K562 (cell line): ENCODE measurements at regions not wholly inside any gene's neighbourhood (a gene's known extent, or its start where the extent isn't known, plus 50 kb on each side); places are given as distances from the start of the nearest gene placed in this dataset.
"Not testable (repeated sequence)": the region's sequence is repeated elsewhere in the genome, so short reads cannot be mapped to it uniquely, and the experiment has no call there.

Experiments
- ATAC-seq: fragments of 200-7000 bp; cut with Tn5 transposase; 3 replicates; pipeline ENCODE4 v1.9.1; 2020; ENCODE audit warnings: moderate library complexity
- BruUV-seq: library from RNA; stranded (reverse); fragments of 400-500 nt; replicated peaks from 2 replicates; lab custom pipeline; 2021; lab: Mats Ljungman, UMichigan
- CTCF ChIA-PET: fragments of 300-600 bp; formaldehyde crosslinking; extraction: SDS; loops from one replicate; lab custom pipeline; 2021; ENCODE audit warnings: low intra/inter-chr PET ratio; lab: Yijun Ruan, JAX
- POLR2A ChIA-PET: fragments of 300-600, 350-650 bp; sonication (Branson Sonifier 250); formaldehyde crosslinking; extraction: SDS; loops from one replicate; lab custom pipeline; 2021; ENCODE audit warnings: antibody characterized with exemption, inconsistent platforms; lab: Yijun Ruan, JAX
- DNase-seq, 4 experiments: peaks; one replicate each; pipeline versions ENCODE4 v3.0.0 to v3.0.0-alpha.2; 2011 to 2018; ENCODE audit warnings: low spot score in 3 of 4, mixed read lengths in 3 of 4; ENCODE audit errors: extremely low read depth in 1 of 4
- FAIRE-seq: peaks from 2 replicates; lab custom pipeline; 2011; peaks lifted over from hg19 to GRCh38; lab: Jason Lieb, UNC
- H2AFZ ChIP-seq: 2 replicates; pipeline ENCODE4 v1.6.0; 2011; ENCODE audit warnings: low read depth, low read length, control low read depth, inconsistent platforms
- H3K27ac ChIP-seq: fragments of 200-600 bp; 3 replicates; pipeline ENCODE4 v1.8.0; 2011; ENCODE audit warnings: low read depth, mild to moderate bottlenecking, control low read depth, inconsistent platforms, low read length, moderate library complexity, mixed read lengths; ENCODE audit errors: extremely low read depth
- H3K27me3 ChIP-seq, 2 experiments: fragments of 300-600 bp in 1 of 2; 2 replicates in 1 of 2; 3 replicates in 1 of 2; pipeline versions ENCODE4 v1.6.0 to v1.8.0; 2011; ENCODE audit warnings: inconsistent platforms in 2 of 2, low read length in 2 of 2, mild to moderate bottlenecking in 1 of 2, mixed read lengths in 1 of 2, moderate library complexity in 1 of 2; ENCODE audit not compliant: control insufficient read depth in 2 of 2, insufficient read depth in 2 of 2
- H3K36me3 ChIP-seq: fragments of 300-600 bp; 3 replicates; pipeline ENCODE4 v1.8.0; 2011; ENCODE audit warnings: mild to moderate bottlenecking, low read length, inconsistent platforms; ENCODE audit not compliant: control insufficient read depth, insufficient read depth
- H3K4me1 ChIP-seq, 2 experiments: fragments of 200-600 bp in 1 of 2; replicated peaks in 1 of 2; 2 replicates in 1 of 2; 3 replicates in 1 of 2; pipeline versions ENCODE4 v1.5.1 to v1.8.0; 2011; ENCODE audit warnings: inconsistent platforms in 2 of 2, low read length in 2 of 2, mild to moderate bottlenecking in 1 of 2, mixed read lengths in 1 of 2, moderate library complexity in 1 of 2; ENCODE audit not compliant: control insufficient read depth in 2 of 2, insufficient read depth in 2 of 2
- H3K4me2 ChIP-seq: 2 replicates; pipeline ENCODE4 v1.6.1; 2011; ENCODE audit warnings: low read length, control low read depth, inconsistent platforms, mixed read lengths; ENCODE audit not compliant: insufficient read depth
- H3K4me3 ChIP-seq: fragments of 200-600 bp; sonication (generic), shearing (Covaris generic); 2 replicates; pipeline ENCODE4 v1.5.1; 2016; ENCODE audit warnings: control low read depth, inconsistent platforms
- H3K79me2 ChIP-seq: fragments of 200-600 bp; 3 replicates; pipeline ENCODE4 v1.8.0; 2011; ENCODE audit warnings: low read length, inconsistent platforms; ENCODE audit not compliant: control insufficient read depth, insufficient read depth
- H3K9ac ChIP-seq, 2 experiments: 2 replicates each; pipeline versions ENCODE4 v1.6.0 to v1.6.1; 2011; ENCODE audit warnings: low read depth in 2 of 2, low read length in 2 of 2, control low read depth in 1 of 2, inconsistent platforms in 1 of 2, mild to moderate bottlenecking in 1 of 2, mixed read lengths in 1 of 2; ENCODE audit not compliant: insufficient read depth in 1 of 2
- H3K9me1 ChIP-seq: one replicate; pipeline ENCODE4 v1.6.0; 2011; ENCODE audit warnings: inconsistent platforms, mild to moderate bottlenecking, low read length, moderate library complexity; ENCODE audit not compliant: control insufficient read depth, insufficient read depth
- H3K9me3 ChIP-seq: replicated peaks from 2 replicates; pipeline ENCODE4 v1.5.1; 2011; ENCODE audit warnings: low read depth, low read length, inconsistent platforms; ENCODE audit not compliant: control insufficient read depth, insufficient read depth
- H4K20me1 ChIP-seq: replicated peaks from 2 replicates; pipeline ENCODE4 v1.6.1; 2011; ENCODE audit warnings: low read length, inconsistent platforms, mixed read lengths; ENCODE audit not compliant: control insufficient read depth, insufficient read depth
- MEIS2 ChIP-seq: fragments of 450-650 bp; IDR thresholded peaks from 2 replicates; pipeline ENCODE4 v1.6.1; 2014; ENCODE audit warnings: mild to moderate bottlenecking; ENCODE audit not compliant: partially characterized antibody
- WGBS: fragments of 100-300 bp; shearing (Covaris generic); methylation state at CpG from one replicate; pipeline ENCODE4 v1.1.6; 2016; ENCODE audit warnings: low coverage, mixed read lengths; ENCODE audit not compliant: insufficient coverage; ENCODE audit errors: missing lambda C conversion rate; 5-methylcytosine and 5-hydroxymethylcytosine counted together
- in situ Hi-C: fragments of 300-500 bp; cut with MboI; formaldehyde crosslinking; loops from 4 replicates; pipeline ENCODE4 v1.15.0; 2018; ENCODE audit warnings: inconsistent platforms, mixed read lengths
- intact Hi-C: fragments of 100-400 bp; cut with micrococcal nuclease; formaldehyde crosslinking; loops from 2 replicates; pipeline ENCODE4 v1.14.2; 2022
- TF ChIP-seq, protein P1 (sequence below): fragments of 450-650 bp; IDR thresholded peaks from 2 replicates; pipeline ENCODE4 v1.6.1; 2016

- H3K27me3 ChIP-seq, POLR2A ChIA-PET, H3K27ac ChIP-seq, H2AFZ ChIP-seq, ATAC-seq, H3K4me1 ChIP-seq, H4K20me1 ChIP-seq, in situ Hi-C loops, H3K9me3 ChIP-seq, BruUV-seq, H3K79me2 ChIP-seq, H3K4me3 ChIP-seq, H3K4me2 ChIP-seq, H3K9ac ChIP-seq, H3K9me1 ChIP-seq, CTCF ChIA-PET, DNase-seq, intact Hi-C loops, FAIRE-seq, H3K36me3 ChIP-seq: not testable (repeated sequence)
- no CpG with 5 or more reads among the region's 3 CpGs for WGBS
- TF ChIP-seq MEIS2, result peak; percentile 24
- TF ChIP-seq, protein P1, sequence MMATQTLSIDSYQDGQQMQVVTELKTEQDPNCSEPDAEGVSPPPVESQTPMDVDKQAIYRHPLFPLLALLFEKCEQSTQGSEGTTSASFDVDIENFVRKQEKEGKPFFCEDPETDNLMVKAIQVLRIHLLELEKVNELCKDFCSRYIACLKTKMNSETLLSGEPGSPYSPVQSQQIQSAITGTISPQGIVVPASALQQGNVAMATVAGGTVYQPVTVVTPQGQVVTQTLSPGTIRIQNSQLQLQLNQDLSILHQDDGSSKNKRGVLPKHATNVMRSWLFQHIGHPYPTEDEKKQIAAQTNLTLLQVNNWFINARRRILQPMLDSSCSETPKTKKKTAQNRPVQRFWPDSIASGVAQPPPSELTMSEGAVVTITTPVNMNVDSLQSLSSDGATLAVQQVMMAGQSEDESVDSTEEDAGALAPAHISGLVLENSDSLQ, result 0 out of 2 replicates have a peak, but pooled peaks have one; percentile 15
Observed at GRCh38 chr2:242113492-242113891, 244.0 kb downstream of the RTP5 start.

DNA sequence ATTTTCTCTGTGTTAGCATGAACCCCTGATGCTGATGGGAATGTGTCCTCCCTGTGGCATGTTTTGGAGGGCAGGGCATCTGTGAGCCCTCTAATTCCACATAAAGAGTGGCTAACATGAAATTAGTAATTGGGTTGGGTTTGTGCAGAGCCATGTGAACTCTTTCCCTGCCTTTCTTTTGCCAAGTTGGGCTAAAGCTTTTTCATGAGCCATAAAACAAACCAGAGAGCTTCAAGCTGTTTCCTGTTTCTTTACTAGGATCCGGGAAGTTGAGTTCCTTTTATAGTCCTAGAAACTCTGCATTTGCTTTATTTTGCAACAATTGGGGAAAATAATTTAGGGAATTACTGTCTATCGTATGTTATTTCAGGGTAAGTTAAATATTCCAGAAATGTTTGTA lies 247.1 kb downstream of the RTP5 start:
- H3K27me3 ChIP-seq, H3K4me1 ChIP-seq, ATAC-seq, intact Hi-C loops, H3K79me2 ChIP-seq, POLR2A ChIA-PET, CTCF ChIA-PET, BruUV-seq, H4K20me1 ChIP-seq, H2AFZ ChIP-seq, in situ Hi-C loops, H3K9me3 ChIP-seq, FAIRE-seq, H3K27ac ChIP-seq, H3K36me3 ChIP-seq, H3K4me2 ChIP-seq, H3K9ac ChIP-seq, H3K4me3 ChIP-seq, H3K9me1 ChIP-seq, DNase-seq: not testable (repeated sequence)
- no CpG with 5 or more reads among the region's 2 CpGs for WGBS

- FAIRE-seq, H3K9ac ChIP-seq, in situ Hi-C loops, intact Hi-C loops, BruUV-seq, H3K4me3 ChIP-seq, H3K36me3 ChIP-seq, DNase-seq, H3K27ac ChIP-seq, H3K27me3 ChIP-seq, CTCF ChIA-PET, POLR2A ChIA-PET, H3K9me3 ChIP-seq, ATAC-seq, H3K9me1 ChIP-seq, H3K4me1 ChIP-seq, H4K20me1 ChIP-seq, H3K79me2 ChIP-seq, H3K4me2 ChIP-seq, H2AFZ ChIP-seq: not testable (repeated sequence)
- no CpG with 5 or more reads among the region's 3 CpGs for WGBS
Observed at GRCh38 chr2:242117305-242117704, 247.8 kb downstream of the RTP5 start.
